Neuronal stem cell (in vitro differentiated cells): ENCODE measurements at regions not wholly inside any gene's neighbourhood (a gene's known extent, or its start where the extent isn't known, plus 50 kb on each side); places are given as distances from the start of the nearest gene placed in this dataset.

Experiments
- DNase-seq: peaks from one replicate; pipeline ENCODE4 v3.0.0-alpha.2; 2013; ENCODE audit warnings: low spot score
- H2AFZ ChIP-seq: one replicate; pipeline ENCODE4 v1.6.1; 2013; ENCODE audit warnings: mild to moderate bottlenecking, low read length, inconsistent platforms
- H2AK5ac ChIP-seq: 2 replicates; pipeline ENCODE4 v1.6.1; 2013; ENCODE audit warnings: low read depth, mild to moderate bottlenecking, inconsistent platforms, low read length, moderate library complexity, mixed read lengths
- H2BK120ac ChIP-seq: 2 replicates; pipeline ENCODE4 v1.6.1; 2013; ENCODE audit warnings: low read depth, mild to moderate bottlenecking, inconsistent platforms, low read length, moderate library complexity, mixed read lengths
- H2BK12ac ChIP-seq: one replicate; pipeline ENCODE4 v1.6.1; 2013; ENCODE audit warnings: low read length, inconsistent platforms
- H2BK15ac ChIP-seq: 2 replicates; pipeline ENCODE4 v1.6.1; 2013; ENCODE audit warnings: mild to moderate bottlenecking, low read length, inconsistent platforms, mixed read lengths
- H2BK5ac ChIP-seq: one replicate; pipeline ENCODE4 v1.6.1; 2013; ENCODE audit warnings: inconsistent platforms, mild to moderate bottlenecking, low read length, moderate library complexity
- H3K14ac ChIP-seq: one replicate; pipeline ENCODE4 v1.6.1; 2013; ENCODE audit warnings: low read length, inconsistent platforms
- H3K18ac ChIP-seq: 2 replicates; pipeline ENCODE4 v1.6.1; 2013; ENCODE audit warnings: low read length, inconsistent platforms
- H3K23ac ChIP-seq: 2 replicates; pipeline ENCODE4 v1.6.1; 2013; ENCODE audit warnings: low read depth, mild to moderate bottlenecking, mixed read lengths, low read length, inconsistent platforms; ENCODE audit not compliant: poor library complexity
- H3K27ac ChIP-seq: replicated peaks from 3 replicates; pipeline ENCODE4 v1.5.1; 2013; ENCODE audit warnings: low read length, inconsistent platforms
- H3K27me3 ChIP-seq, 3 experiments: 2 replicates each; pipeline ENCODE4 v1.6.1; 2013; ENCODE audit warnings: low read length in 3 of 3, mild to moderate bottlenecking in 2 of 3, inconsistent platforms in 1 of 3, low read depth in 1 of 3, mixed read lengths in 1 of 3, moderate library complexity in 1 of 3; ENCODE audit not compliant: control insufficient read depth in 3 of 3, insufficient read depth in 3 of 3
- H3K36me3 ChIP-seq, 2 donors: replicated peaks in 1 of 2; 2 replicates each; pipeline ENCODE4 v1.6.1; 2013; ENCODE audit warnings: low read length in 2 of 2; ENCODE audit not compliant: control insufficient read depth in 2 of 2, insufficient read depth in 2 of 2
- H3K4ac ChIP-seq: 2 replicates; pipeline ENCODE4 v1.6.1; 2013; ENCODE audit warnings: inconsistent platforms, mild to moderate bottlenecking, low read length, moderate library complexity
- H3K4me1 ChIP-seq, 2 donors: 1 replicate in 1 of 2; 2 replicates in 1 of 2; pipeline ENCODE4 v1.6.1; 2013; ENCODE audit warnings: low read length in 2 of 2, low read depth in 1 of 2; ENCODE audit not compliant: control insufficient read depth in 2 of 2, insufficient read depth in 1 of 2
- H3K4me2 ChIP-seq: one replicate; pipeline ENCODE4 v1.6.1; 2013; ENCODE audit warnings: mild to moderate bottlenecking, low read length, inconsistent platforms; ENCODE audit not compliant: insufficient read depth, poor library complexity, severe bottlenecking
- H3K4me3 ChIP-seq, 2 donors: 2 replicates each; pipeline ENCODE4 v1.5.1; 2013; ENCODE audit warnings: low read length in 2 of 2, mild to moderate bottlenecking in 2 of 2, inconsistent platforms in 1 of 2, moderate library complexity in 1 of 2
- H3K79me1 ChIP-seq: one replicate; pipeline ENCODE4 v1.6.1; 2013; ENCODE audit warnings: low read depth, mild to moderate bottlenecking, inconsistent platforms, low read length, moderate library complexity
- H3K9ac ChIP-seq: one replicate; pipeline ENCODE4 v1.6.1; 2013; ENCODE audit warnings: mild to moderate bottlenecking, low read depth, low read length, inconsistent platforms; ENCODE audit not compliant: poor library complexity
- H3K9me3 ChIP-seq, 2 donors: replicated peaks in 1 of 2; 2 replicates each; pipeline versions ENCODE3 to v1.6.1; 2013; ENCODE audit warnings: low read length in 2 of 2, mild to moderate bottlenecking in 2 of 2, inconsistent platforms in 1 of 2, low read depth in 1 of 2, mixed read lengths in 1 of 2, moderate library complexity in 1 of 2; ENCODE audit not compliant: control insufficient read depth in 2 of 2, insufficient read depth in 1 of 2
- H4K8ac ChIP-seq: one replicate; pipeline ENCODE4 v1.6.1; 2013; ENCODE audit warnings: low read depth, mild to moderate bottlenecking, inconsistent platforms, low read length, moderate library complexity
- H4K91ac ChIP-seq: one replicate; pipeline ENCODE4 v1.6.1; 2013; ENCODE audit warnings: low read length, low read depth, mild to moderate bottlenecking, inconsistent platforms; ENCODE audit not compliant: poor library complexity
- WGBS, 2 donors: extraction: QIAGEN DNeasy Blood & Tissue Kit; methylation state at CpG; one replicate each; pipeline ENCODE4 v1.1.7; 2013; ENCODE audit warnings: missing lambda C conversion rate in 2 of 2, mixed read lengths in 1 of 2; ENCODE audit not compliant: insufficient read length in 2 of 2, insufficient replicate concordance in 1 of 2; ENCODE audit errors: extremely low coverage in 2 of 2; 5-methylcytosine and 5-hydroxymethylcytosine counted together

DNA sequence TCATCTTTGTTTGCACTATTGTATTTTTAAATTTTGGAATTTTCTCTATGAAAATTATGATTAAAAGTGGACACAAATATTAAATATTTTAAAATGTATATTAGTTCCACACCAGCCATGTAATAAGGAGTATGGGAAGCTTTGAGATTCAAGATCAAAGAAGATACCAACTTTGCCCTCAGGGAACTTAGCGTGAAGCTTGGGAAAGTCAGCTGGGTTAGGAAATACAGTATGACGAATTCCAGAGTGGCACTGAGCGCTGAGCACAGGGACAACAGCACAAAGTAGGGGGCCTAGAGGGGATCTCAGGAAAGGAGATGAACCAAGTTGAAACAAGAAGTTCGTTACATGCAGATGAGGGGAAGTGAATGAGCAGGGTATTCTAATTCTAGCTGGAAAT, 76.9 kb upstream of the SHISA2 start:
- Histone ChIP-seq H3K9me3 (no peaks in the 10 kb centered on the region), H2BK5ac (no peak overlapping the region), H3K23ac (no peak overlapping the region), H3K79me1 (no peaks in the 10 kb centered on the region), H3K18ac (no peak overlapping the region), H3K36me3 (no peaks in the 10 kb centered on the region), H3K14ac (no peak overlapping the region), H4K8ac (no peak overlapping the region), H3K4me3 (no peak overlapping the region), H3K4ac (no peak overlapping the region), H3K27ac (no peak overlapping the region), H3K27me3 (no peaks in the 10 kb centered on the region), H2BK120ac (no peak overlapping the region), H2AFZ (no peak overlapping the region), H2AK5ac (no peak overlapping the region), H4K91ac (no peak overlapping the region), H2BK15ac (no peak overlapping the region), H2BK12ac (no peak overlapping the region), H3K9ac (no peak overlapping the region), H3K4me1 (peaks cover 0 to 2% of the 10 kb centered on the region in 2 donors), H3K4me2 (no peak overlapping the region)
- no peak for DNase-seq
- WGBS, 2 donors = no CpG with 5 or more reads among the region's 4 CpGs

DNA sequence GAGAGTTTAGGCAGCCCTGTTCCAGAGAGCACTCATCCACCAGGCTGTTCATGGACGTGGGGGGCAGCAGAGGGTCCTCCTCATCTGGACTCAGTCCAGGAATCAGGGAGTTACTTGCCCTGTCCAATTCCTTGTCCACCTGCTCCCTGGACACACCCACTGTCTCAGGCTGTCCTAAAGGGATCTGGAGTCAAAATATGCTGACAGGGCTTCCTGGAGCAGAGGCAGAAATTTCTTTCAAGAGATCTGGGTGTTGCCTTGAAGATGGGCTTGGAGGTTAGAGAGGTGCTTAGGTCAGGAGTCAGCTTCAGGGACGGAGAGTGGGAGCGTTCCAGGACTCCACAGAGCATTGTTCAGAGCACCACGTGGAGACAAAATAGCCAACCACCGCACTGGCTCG, 65.8 kb upstream of the SHISA2 start:
- H3K79me1 ChIP-seq = no peaks in the 10 kb centered on the region
- H3K4ac ChIP-seq = no peak overlapping the region
- no peak overlapping the region for H3K4me3 ChIP-seq
- no peaks in the 10 kb centered on the region for H3K4me1 ChIP-seq
- no peak overlapping the region for H2BK15ac ChIP-seq
- no peaks in the 10 kb centered on the region for H3K36me3 ChIP-seq
- no peak for DNase-seq
- H2AFZ ChIP-seq = no peak overlapping the region
- no peak overlapping the region for H3K14ac ChIP-seq
- no peak overlapping the region for H2BK12ac ChIP-seq
- H3K23ac ChIP-seq = no peak overlapping the region
- H4K91ac ChIP-seq = no peak overlapping the region
- no peak overlapping the region for H4K8ac ChIP-seq
- H3K18ac ChIP-seq = no peak overlapping the region
- no peaks in the 10 kb centered on the region for H3K27me3 ChIP-seq
- no peaks in the 10 kb centered on the region for H3K9me3 ChIP-seq
- no peak overlapping the region for H3K4me2 ChIP-seq
- H3K9ac ChIP-seq = no peak overlapping the region
- H3K27ac ChIP-seq = no peak overlapping the region
- no peak overlapping the region for H2BK5ac ChIP-seq
- no peak overlapping the region for H2AK5ac ChIP-seq
- no CpG with 5 or more reads among the region's 6 CpGs for WGBS, 2 donors
- no peak overlapping the region for H2BK120ac ChIP-seq

DNA sequence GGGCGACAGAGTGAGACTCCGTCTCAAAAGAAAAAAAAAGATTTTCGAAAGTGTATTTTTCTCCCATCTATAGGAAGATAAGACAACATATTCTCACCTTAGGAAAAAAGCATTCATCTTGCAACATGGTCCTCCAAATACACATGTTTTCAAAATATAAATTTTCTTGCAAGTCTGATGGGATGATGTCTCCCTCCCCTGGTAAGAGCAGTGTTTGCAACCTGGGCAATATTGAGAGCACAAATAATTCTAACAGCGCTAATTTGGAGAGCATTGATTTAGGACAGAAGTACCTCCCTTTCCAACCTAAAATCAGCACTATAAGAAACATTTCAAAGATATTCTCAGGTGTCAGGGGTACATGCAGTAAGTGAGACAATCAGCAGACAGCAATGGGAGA, 61.0 kb upstream of the SHISA2 start:
- no peak overlapping the region for H3K4me3 ChIP-seq
- no peak overlapping the region for H3K9ac ChIP-seq
- no peak overlapping the region for H2BK12ac ChIP-seq
- no CpG with 5 or more reads among the region's 4 CpGs for WGBS, 2 donors
- H3K18ac ChIP-seq = no peak overlapping the region
- no peaks in the 10 kb centered on the region for H3K9me3 ChIP-seq
- no peak overlapping the region for H3K4me2 ChIP-seq
- H3K36me3 ChIP-seq = no peaks in the 10 kb centered on the region
- no peak overlapping the region for H2AFZ ChIP-seq
- no peak overlapping the region for H4K91ac ChIP-seq
- no peak for DNase-seq
- no peak overlapping the region for H3K27ac ChIP-seq
- H3K23ac ChIP-seq = no peak overlapping the region
- no peak overlapping the region for H4K8ac ChIP-seq
- no peaks in the 10 kb centered on the region for H3K4me1 ChIP-seq
- H3K14ac ChIP-seq = no peak overlapping the region
- H2BK15ac ChIP-seq = no peak overlapping the region
- H2BK120ac ChIP-seq = no peak overlapping the region
- no peak overlapping the region for H3K4ac ChIP-seq
- H2BK5ac ChIP-seq = no peak overlapping the region
- H3K27me3 ChIP-seq = no peaks in the 10 kb centered on the region
- no peaks in the 10 kb centered on the region for H3K79me1 ChIP-seq
- no peak overlapping the region for H2AK5ac ChIP-seq

DNA sequence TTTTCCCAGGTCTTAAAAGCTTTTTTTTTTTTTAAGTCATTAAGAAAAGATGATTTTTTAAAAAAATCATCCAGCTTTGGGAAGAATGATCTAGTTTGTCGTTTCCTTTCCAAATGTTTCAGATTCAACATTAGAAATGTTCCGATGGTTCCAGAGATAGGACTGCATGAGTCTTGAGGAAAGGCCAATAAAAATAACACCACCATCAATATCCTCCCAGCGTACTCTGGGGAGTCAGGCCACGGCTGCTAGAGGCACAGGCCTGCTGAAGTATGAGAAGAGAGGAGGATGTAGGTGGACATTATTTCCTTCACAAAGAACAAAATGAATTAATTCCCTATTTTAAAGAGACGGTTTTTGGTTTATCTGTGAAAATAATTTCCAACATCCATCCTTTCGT, 60.0 kb upstream of the SHISA2 start:
- Histone ChIP-seq H3K27me3 (no peaks in the 10 kb centered on the region), H3K4ac (no peak overlapping the region), H3K9ac (no peak overlapping the region), H3K36me3 (no peaks in the 10 kb centered on the region), H3K27ac (no peak overlapping the region), H3K79me1 (no peaks in the 10 kb centered on the region), H4K8ac (no peak overlapping the region), H2BK12ac (no peak overlapping the region), H3K14ac (no peak overlapping the region), H2BK15ac (no peak overlapping the region), H4K91ac (no peak overlapping the region), H2BK120ac (no peak overlapping the region), H3K4me1 (no peaks in the 10 kb centered on the region), H3K23ac (no peak overlapping the region), H2AFZ (no peak overlapping the region), H3K4me2 (no peak overlapping the region), H2BK5ac (no peak overlapping the region), H2AK5ac (no peak overlapping the region), H3K4me3 (no peak overlapping the region), H3K18ac (no peak overlapping the region), H3K9me3 (no peaks in the 10 kb centered on the region)
- WGBS, 2 donors = no CpG with 5 or more reads among the region's 6 CpGs
- DNase-seq = no peak
